HCT116 (cell line): ENCODE measurements at regions not wholly inside any gene's neighbourhood (a gene's known extent, or its start where the extent isn't known, plus 50 kb on each side); places are given as distances from the start of the nearest gene placed in this dataset.

ENCODE experiments used
- ATAC-seq: fragments of 200-7000 bp; cut with Tn5 transposase; 2 replicates; pipeline ENCODE4 v1.9.1; 2020; ENCODE audit warnings: mild to moderate bottlenecking, moderate library complexity
- BruUV-seq: library from RNA; stranded (reverse); fragments of 400-500 nt; replicated peaks from 2 replicates; lab custom pipeline; 2021; lab: Mats Ljungman, UMichigan
- CTCF ChIA-PET: fragments of 300-600 bp; sonication (Branson Sonifier 250); formaldehyde crosslinking; loops from one replicate; lab custom pipeline; 2021; ENCODE audit warnings: antibody characterized with exemption; lab: Charles Lee
- POLR2A ChIA-PET: fragments of 300-600, 350-600 bp; sonication (Branson Sonifier 250); formaldehyde crosslinking; loops from one replicate; lab custom pipeline; 2021; ENCODE audit warnings: antibody characterized with exemption; lab: Charles Lee
- RAD21 ChIA-PET, 2 experiments: fragments of 300-600 bp; sonication (Branson Sonifier 250); formaldehyde crosslinking; loops; one replicate each; lab custom pipeline; 2023; ENCODE audit warnings: low total read pairs in 2 of 2; ENCODE audit not compliant: uncharacterized antibody in 2 of 2, unreplicated experiment in 2 of 2, low non-redundant PET in 1 of 2; lab: Charles Lee
- DNase-seq: peaks from one replicate; pipeline ENCODE4 v3.0.0-alpha.2; 2010; ENCODE audit warnings: low read depth, low spot score
- H2AFZ ChIP-seq: fragments of 200-600 bp; shearing (Covaris generic), sonication (generic); 2 replicates; pipeline ENCODE4 v1.6.1; 2017; ENCODE audit warnings: low read depth, mixed run types, mixed read lengths, antibody characterized with exemption, low read length; ENCODE audit not compliant: poor library complexity, severe bottlenecking
- H3K27ac ChIP-seq: 2 replicates; pipeline ENCODE4 v1.5.1; 2012; ENCODE audit warnings: low read depth, low read length
- H3K27me3 ChIP-seq: fragments of 200-600 bp; sonication (generic); 2 replicates; pipeline ENCODE4 v1.6.1; 2016; ENCODE audit warnings: mixed run types, low read length, mixed read lengths; ENCODE audit not compliant: insufficient read depth
- H3K36me3 ChIP-seq, 2 experiments: fragments of 200-500 bp in 1 of 2; fragments of 200-600 bp in 1 of 2; sonication (Bioruptor generic) in 1 of 2; sonication (generic) in 1 of 2; 2 replicates each; pipeline versions ENCODE4 v1.5.1 to v1.6.1; 2014 to 2016; ENCODE audit warnings: low read length in 2 of 2, inconsistent platforms in 1 of 2, mixed read lengths in 1 of 2, mixed run types in 1 of 2; ENCODE audit not compliant: insufficient read depth in 2 of 2, control insufficient read depth in 1 of 2
- H3K4me1 ChIP-seq, 2 experiments: fragments of 200-600 bp in 1 of 2; sonication (generic) in 1 of 2; 2 replicates each; pipeline versions ENCODE4 v1.5.1 to v1.6.1; 2012 to 2017; ENCODE audit warnings: low read length in 2 of 2, inconsistent platforms in 1 of 2, mild to moderate bottlenecking in 1 of 2, mixed read lengths in 1 of 2, mixed run types in 1 of 2, moderate library complexity in 1 of 2; ENCODE audit not compliant: insufficient read depth in 2 of 2, control insufficient read depth in 1 of 2
- H3K4me2 ChIP-seq: fragments of 200-600 bp; sonication (generic); 2 replicates; pipeline ENCODE4 v1.6.1; 2017; ENCODE audit warnings: mixed run types, low read length, mixed read lengths
- H3K4me3 ChIP-seq, 2 experiments: fragments of 200-600 bp in 1 of 2; sonication (generic) in 1 of 2; replicated peaks in 1 of 2; 2 replicates each; pipeline ENCODE4 v1.5.1; 2011 to 2016; ENCODE audit warnings: low read length in 2 of 2, control low read depth in 1 of 2, low read depth in 1 of 2, mild to moderate bottlenecking in 1 of 2, mixed read lengths in 1 of 2, mixed run types in 1 of 2
- H3K79me2 ChIP-seq: fragments of 200-600 bp; sonication (generic); 2 replicates; pipeline ENCODE4 v1.6.1; 2017; ENCODE audit warnings: mild to moderate bottlenecking, mixed run types, low read length, moderate library complexity, mixed read lengths; ENCODE audit not compliant: insufficient read depth
- H3K9ac ChIP-seq: fragments of 200-600 bp; sonication (generic); 2 replicates; pipeline ENCODE4 v1.6.1; 2016; ENCODE audit warnings: low read length, mixed read lengths
- H3K9me2 ChIP-seq: fragments of 200-600 bp; sonication (generic), shearing (Covaris generic); 2 replicates; pipeline ENCODE4 v1.6.1; 2017; ENCODE audit warnings: mixed run types, mild to moderate bottlenecking, moderate library complexity; ENCODE audit not compliant: insufficient read depth
- H3K9me3 ChIP-seq, 2 experiments: fragments of 200-500 bp in 1 of 2; fragments of 200-600 bp in 1 of 2; sonication (Bioruptor generic) in 1 of 2; sonication (generic) in 1 of 2; 2 replicates each; pipeline ENCODE4 v1.6.1; 2014 to 2017; ENCODE audit warnings: low read length in 2 of 2, mixed read lengths in 2 of 2, inconsistent platforms in 1 of 2, low read depth in 1 of 2, mild to moderate bottlenecking in 1 of 2, mixed run types in 1 of 2, moderate library complexity in 1 of 2; ENCODE audit not compliant: control insufficient read depth in 1 of 2, insufficient read depth in 1 of 2
- H4K20me1 ChIP-seq: fragments of 200-600 bp; sonication (generic), shearing (Covaris generic); 2 replicates; pipeline ENCODE4 v1.6.1; 2017; ENCODE audit warnings: mixed run types, mild to moderate bottlenecking, moderate library complexity; ENCODE audit not compliant: insufficient read depth
- CBX3 ChIP-seq: IDR thresholded peaks from 2 replicates; pipeline ENCODE4 v1.6.1; 2012; ENCODE audit warnings: low read depth
- CEBPB ChIP-seq: IDR thresholded peaks from 2 replicates; pipeline ENCODE4 v1.6.1; 2012; ENCODE audit warnings: low read depth
- EGR1 ChIP-seq: IDR thresholded peaks from 2 replicates; pipeline ENCODE4 v1.6.1; 2012; ENCODE audit warnings: low read depth
- ELF1 ChIP-seq: IDR thresholded peaks from 2 replicates; pipeline ENCODE4 v1.6.1; 2012; ENCODE audit warnings: low read depth, borderline replicate concordance
- EZH2 ChIP-seq: fragments of 200-600 bp; sonication (generic); IDR thresholded peaks from 2 replicates; pipeline ENCODE4 v1.6.1; 2017; ENCODE audit warnings: antibody characterized with exemption, mixed run types
- EZH2phosphoT487 ChIP-seq: fragments of 200-600 bp; IDR thresholded peaks from 2 replicates; pipeline ENCODE4 v1.6.1; 2018; ENCODE audit warnings: antibody characterized with exemption, borderline replicate concordance
- JUND ChIP-seq: IDR thresholded peaks from 2 replicates; pipeline ENCODE4 v1.6.1; 2012
- POLR2AphosphoS5 ChIP-seq: IDR thresholded peaks from 2 replicates; pipeline ENCODE4 v1.6.1; 2011; ENCODE audit warnings: mild to moderate bottlenecking, low read depth, low read length, moderate library complexity
- RAD21 ChIP-seq: IDR thresholded peaks from 2 replicates; pipeline ENCODE4 v1.6.1; 2012; ENCODE audit warnings: low read depth, mild to moderate bottlenecking
- SP1 ChIP-seq: IDR thresholded peaks from 2 replicates; pipeline ENCODE4 v1.6.1; 2012; ENCODE audit warnings: low read depth
- SRF ChIP-seq: IDR thresholded peaks from 2 replicates; pipeline ENCODE4 v1.6.1; 2012; ENCODE audit warnings: low read depth
- YY1 ChIP-seq: IDR thresholded peaks from 2 replicates; pipeline ENCODE4 v1.6.1; 2011; ENCODE audit warnings: low read length, low read depth, moderate library complexity, mild to moderate bottlenecking; ENCODE audit not compliant: insufficient replicate concordance; ENCODE audit errors: extremely low read depth
- ZFX ChIP-seq: fragments of 450-650 bp; IDR thresholded peaks from 2 replicates; pipeline ENCODE4 v1.6.1; 2017
- ZNF274 ChIP-seq: fragments of 200-500 bp; sonication (Bioruptor generic); IDR thresholded peaks from 2 replicates; pipeline ENCODE4 v1.6.1; 2014; ENCODE audit warnings: mild to moderate bottlenecking, low read depth, low read length, inconsistent platforms
- intact Hi-C: fragments of 100-400 bp; cut with micrococcal nuclease; formaldehyde crosslinking; loops from 2 replicates; pipeline ENCODE4 v1.10.0; 2022
- TF ChIP-seq, protein P1 (sequence below): IDR thresholded peaks from 2 replicates; pipeline ENCODE4 v1.6.1; 2011; ENCODE audit warnings: mild to moderate bottlenecking, low read length, moderate library complexity; ENCODE audit not compliant: insufficient replicate concordance; ENCODE audit errors: extremely low read depth
- TF ChIP-seq, protein P2 (sequence below), 3 experiments: fragments of 200-600 bp in 1 of 3; sonication (generic) in 1 of 3; IDR thresholded peaks in 2 of 3; conservative IDR thresholded peaks in 1 of 3; 2 replicates each; pipeline ENCODE4 v1.5.1; 2012 to 2017; ENCODE audit warnings: low read depth in 2 of 3, low read length in 2 of 3, antibody characterized with exemption in 1 of 3, borderline replicate concordance in 1 of 3, control low read depth in 1 of 3, mild to moderate bottlenecking in 1 of 3, mixed read lengths in 1 of 3, mixed run types in 1 of 3, moderate library complexity in 1 of 3; ENCODE audit not compliant: insufficient read depth in 1 of 3
- TF ChIP-seq, protein P3 (sequence below): IDR thresholded peaks from 2 replicates; pipeline ENCODE4 v1.6.1; 2012
- TF ChIP-seq, protein P4 (sequence below): IDR thresholded peaks from 2 replicates; pipeline ENCODE4 v1.6.1; 2012

DNA sequence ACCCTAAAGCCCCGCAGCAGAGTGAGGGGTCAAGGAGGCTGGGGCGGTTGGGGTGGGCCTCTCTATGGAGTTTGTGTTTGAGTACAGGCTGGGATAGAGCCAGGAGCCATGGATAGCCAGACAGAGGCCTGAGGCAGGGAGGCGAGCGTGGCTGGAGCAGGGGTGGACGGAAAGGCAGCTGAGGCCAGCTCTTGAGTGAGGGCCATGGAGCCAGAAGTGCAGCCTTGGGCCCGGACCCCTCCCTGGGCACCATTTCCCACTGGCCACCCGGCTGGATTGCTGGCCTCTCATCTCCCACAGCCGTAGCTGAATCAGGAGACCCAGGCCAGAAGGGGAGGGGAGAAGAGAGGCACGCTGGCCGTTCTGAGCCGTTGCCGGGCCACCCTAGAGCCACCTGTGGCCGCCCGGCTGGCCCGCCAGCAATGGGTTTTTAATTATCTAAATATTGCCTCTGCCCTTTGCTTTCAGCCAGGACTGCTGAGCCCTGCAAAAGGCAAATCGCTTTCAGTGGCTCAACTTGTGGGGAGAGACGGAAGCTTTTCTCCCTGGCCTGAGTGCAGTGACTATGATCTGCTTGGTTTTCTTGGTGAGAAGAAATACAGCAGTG is 75.2 kb upstream of the GSE1 start:
- DNase-seq: no peak
- no peak for ATAC-seq
- Histone ChIP-seq H3K4me1 (peaks cover 0 to 10% of the 10 kb centered on the region in 2 experiments; a peak in 3 of 4 replicates), H3K4me2 (no peak overlapping the region), H3K27me3 (no peaks in the 10 kb centered on the region), H3K27ac (no peak overlapping the region), H3K79me2 (no peaks in the 10 kb centered on the region), H3K9me3 (peaks cover 0 to 7% of the 10 kb centered on the region in 2 experiments; a peak in 1 of 4 replicates), H4K20me1 (no peaks in the 10 kb centered on the region), H3K4me3 (no peak overlapping the region), H2AFZ (no peak overlapping the region), H3K36me3 (no peaks in the 10 kb centered on the region), H3K9ac (no peak overlapping the region), H3K9me2 (no peaks in the 10 kb centered on the region)
- TF ChIP-seq SRF (no peak), ELF1 (no peak), YY1 (no peak), EGR1 (no peak), POLR2AphosphoS5 (no peak), EZH2 (no peak), ZNF274 (no peak), CEBPB (no peak), SP1 (no peak), RAD21 (no peak), ZFX (no peak), EZH2phosphoT487 (no peak), JUND (no peak), CBX3 (no peak)
- TF ChIP-seq, protein P1, sequence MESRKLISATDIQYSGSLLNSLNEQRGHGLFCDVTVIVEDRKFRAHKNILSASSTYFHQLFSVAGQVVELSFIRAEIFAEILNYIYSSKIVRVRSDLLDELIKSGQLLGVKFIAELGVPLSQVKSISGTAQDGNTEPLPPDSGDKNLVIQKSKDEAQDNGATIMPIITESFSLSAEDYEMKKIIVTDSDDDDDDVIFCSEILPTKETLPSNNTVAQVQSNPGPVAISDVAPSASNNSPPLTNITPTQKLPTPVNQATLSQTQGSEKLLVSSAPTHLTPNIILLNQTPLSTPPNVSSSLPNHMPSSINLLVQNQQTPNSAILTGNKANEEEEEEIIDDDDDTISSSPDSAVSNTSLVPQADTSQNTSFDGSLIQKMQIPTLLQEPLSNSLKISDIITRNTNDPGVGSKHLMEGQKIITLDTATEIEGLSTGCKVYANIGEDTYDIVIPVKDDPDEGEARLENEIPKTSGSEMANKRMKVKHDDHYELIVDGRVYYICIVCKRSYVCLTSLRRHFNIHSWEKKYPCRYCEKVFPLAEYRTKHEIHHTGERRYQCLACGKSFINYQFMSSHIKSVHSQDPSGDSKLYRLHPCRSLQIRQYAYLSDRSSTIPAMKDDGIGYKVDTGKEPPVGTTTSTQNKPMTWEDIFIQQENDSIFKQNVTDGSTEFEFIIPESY: no peak
- TF ChIP-seq, protein P2, sequence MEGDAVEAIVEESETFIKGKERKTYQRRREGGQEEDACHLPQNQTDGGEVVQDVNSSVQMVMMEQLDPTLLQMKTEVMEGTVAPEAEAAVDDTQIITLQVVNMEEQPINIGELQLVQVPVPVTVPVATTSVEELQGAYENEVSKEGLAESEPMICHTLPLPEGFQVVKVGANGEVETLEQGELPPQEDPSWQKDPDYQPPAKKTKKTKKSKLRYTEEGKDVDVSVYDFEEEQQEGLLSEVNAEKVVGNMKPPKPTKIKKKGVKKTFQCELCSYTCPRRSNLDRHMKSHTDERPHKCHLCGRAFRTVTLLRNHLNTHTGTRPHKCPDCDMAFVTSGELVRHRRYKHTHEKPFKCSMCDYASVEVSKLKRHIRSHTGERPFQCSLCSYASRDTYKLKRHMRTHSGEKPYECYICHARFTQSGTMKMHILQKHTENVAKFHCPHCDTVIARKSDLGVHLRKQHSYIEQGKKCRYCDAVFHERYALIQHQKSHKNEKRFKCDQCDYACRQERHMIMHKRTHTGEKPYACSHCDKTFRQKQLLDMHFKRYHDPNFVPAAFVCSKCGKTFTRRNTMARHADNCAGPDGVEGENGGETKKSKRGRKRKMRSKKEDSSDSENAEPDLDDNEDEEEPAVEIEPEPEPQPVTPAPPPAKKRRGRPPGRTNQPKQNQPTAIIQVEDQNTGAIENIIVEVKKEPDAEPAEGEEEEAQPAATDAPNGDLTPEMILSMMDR (IDR thresholded peaks at IDR 0.05 in 2 of 3, conservative IDR thresholded peaks at IDR 0.05 in 1 of 3; ENCODE audit: borderline replicate concordance in 1 of 3, insufficient read depth in 1 of 3, low read depth in 2 of 3, low read length in 2 of 3): no peak
- TF ChIP-seq, protein P3, sequence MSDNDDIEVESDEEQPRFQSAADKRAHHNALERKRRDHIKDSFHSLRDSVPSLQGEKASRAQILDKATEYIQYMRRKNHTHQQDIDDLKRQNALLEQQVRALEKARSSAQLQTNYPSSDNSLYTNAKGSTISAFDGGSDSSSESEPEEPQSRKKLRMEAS: no peak
- TF ChIP-seq, protein P4, sequence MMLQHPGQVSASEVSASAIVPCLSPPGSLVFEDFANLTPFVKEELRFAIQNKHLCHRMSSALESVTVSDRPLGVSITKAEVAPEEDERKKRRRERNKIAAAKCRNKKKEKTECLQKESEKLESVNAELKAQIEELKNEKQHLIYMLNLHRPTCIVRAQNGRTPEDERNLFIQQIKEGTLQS: no peak
- BruUV-seq: no TSS peak
- intact Hi-C loops: no loop called here
- RAD21 ChIA-PET: no interaction called here
- POLR2A ChIA-PET: no interaction called here
- CTCF ChIA-PET: interaction anchor here (0.5 to 1.2 kb wide), 3 partner anchors 10 to 74 kb away, joined by 3 to 4 read pairs (median 3); no protein-coding TSS in a partner anchor
